ENCODE measurements at regions not wholly inside any gene's neighbourhood (a gene's known extent, or its start where the extent isn't known, plus 50 kb on each side); places are given as distances from the start of the nearest gene placed in this dataset.

DNA sequence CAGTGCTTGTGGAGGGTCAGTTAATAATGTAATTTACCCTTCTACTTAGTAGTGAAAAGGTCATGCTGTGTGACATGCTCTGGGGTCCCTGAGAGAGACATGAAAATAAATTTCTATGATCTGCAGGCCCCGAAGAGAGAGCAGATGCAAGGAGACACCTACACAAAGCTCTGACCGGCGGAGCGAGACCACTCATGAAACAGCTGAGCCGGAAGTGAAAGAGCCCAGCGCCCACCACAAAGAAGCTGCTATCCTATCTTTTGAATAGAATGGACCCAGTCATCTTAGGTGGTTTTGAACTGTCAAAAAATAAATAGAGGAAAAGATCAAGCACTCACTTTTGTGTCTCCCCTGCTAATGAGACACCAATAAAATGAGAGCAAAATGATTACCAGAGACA is 190.0 kb downstream of the MED10 start:
- TF ChIP-seq, protein P1, sequence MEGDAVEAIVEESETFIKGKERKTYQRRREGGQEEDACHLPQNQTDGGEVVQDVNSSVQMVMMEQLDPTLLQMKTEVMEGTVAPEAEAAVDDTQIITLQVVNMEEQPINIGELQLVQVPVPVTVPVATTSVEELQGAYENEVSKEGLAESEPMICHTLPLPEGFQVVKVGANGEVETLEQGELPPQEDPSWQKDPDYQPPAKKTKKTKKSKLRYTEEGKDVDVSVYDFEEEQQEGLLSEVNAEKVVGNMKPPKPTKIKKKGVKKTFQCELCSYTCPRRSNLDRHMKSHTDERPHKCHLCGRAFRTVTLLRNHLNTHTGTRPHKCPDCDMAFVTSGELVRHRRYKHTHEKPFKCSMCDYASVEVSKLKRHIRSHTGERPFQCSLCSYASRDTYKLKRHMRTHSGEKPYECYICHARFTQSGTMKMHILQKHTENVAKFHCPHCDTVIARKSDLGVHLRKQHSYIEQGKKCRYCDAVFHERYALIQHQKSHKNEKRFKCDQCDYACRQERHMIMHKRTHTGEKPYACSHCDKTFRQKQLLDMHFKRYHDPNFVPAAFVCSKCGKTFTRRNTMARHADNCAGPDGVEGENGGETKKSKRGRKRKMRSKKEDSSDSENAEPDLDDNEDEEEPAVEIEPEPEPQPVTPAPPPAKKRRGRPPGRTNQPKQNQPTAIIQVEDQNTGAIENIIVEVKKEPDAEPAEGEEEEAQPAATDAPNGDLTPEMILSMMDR (IDR thresholded peaks at IDR 0.05; ENCODE audit: insufficient read depth, low read length, poor library complexity, severe bottlenecking) = no peak
- DNase-seq (ENCODE audit: extremely low read depth, insufficient read length) = peak; percentile 71
- Histone ChIP-seq H3K27me3 (replicated peaks; ENCODE audit: control insufficient read depth, insufficient read depth, low read length) (no peaks in the 10 kb centered on the region; the same call in 1 of the 2 replicates), H3K36me3 (ENCODE audit: control insufficient read depth, insufficient read depth, low read length) (no peaks in the 10 kb centered on the region), H3K4me3 (replicated peaks; ENCODE audit: low read depth, low read length) (no peak overlapping the region)

GRCh38 chr5:6187501-6187900 is 190.8 kb downstream of the MED10 start:
- DNase-seq (ENCODE audit: extremely low read depth, insufficient read length) = no peak
- H3K27me3 ChIP-seq (replicated peaks; ENCODE audit: control insufficient read depth, insufficient read depth, low read length) = no peaks in the 10 kb centered on the region; the same call in 1 of the 2 replicates
- TF ChIP-seq, protein P1 (IDR thresholded peaks at IDR 0.05; ENCODE audit: insufficient read depth, low read length, poor library complexity, severe bottlenecking) = no peak
- no peak overlapping the region for H3K4me3 ChIP-seq (replicated peaks; ENCODE audit: low read depth, low read length)
- H3K36me3 ChIP-seq (ENCODE audit: control insufficient read depth, insufficient read depth, low read length) = no peaks in the 10 kb centered on the region

GRCh38 chr5:6185574-6185973 is 192.8 kb downstream of the MED10 start:
- Histone ChIP-seq H3K36me3 (ENCODE audit: control insufficient read depth, insufficient read depth, low read length) (no peaks in the 10 kb centered on the region), H3K27me3 (replicated peaks; ENCODE audit: control insufficient read depth, insufficient read depth, low read length) (no peaks in the 10 kb centered on the region; the same call in 1 of the 2 replicates), H3K4me3 (replicated peaks; ENCODE audit: low read depth, low read length) (no peak overlapping the region)
- no peak for DNase-seq (ENCODE audit: extremely low read depth, insufficient read length)
- TF ChIP-seq, protein P1 (IDR thresholded peaks at IDR 0.05; ENCODE audit: insufficient read depth, low read length, poor library complexity, severe bottlenecking) = no peak

- Histone ChIP-seq H3K27me3 (replicated peaks; ENCODE audit: control insufficient read depth, insufficient read depth, low read length) (no peaks in the 10 kb centered on the region; the same call in 1 of the 2 replicates), H3K4me3 (replicated peaks; ENCODE audit: low read depth, low read length) (no peak overlapping the region), H3K36me3 (ENCODE audit: control insufficient read depth, insufficient read depth, low read length) (no peaks in the 10 kb centered on the region)
- DNase-seq (ENCODE audit: extremely low read depth, insufficient read length) = no peak
- TF ChIP-seq, protein P1 (IDR thresholded peaks at IDR 0.05; ENCODE audit: insufficient read depth, low read length, poor library complexity, severe bottlenecking) = no peak
Observed at GRCh38 chr5:6184481-6184880, 193.9 kb downstream of the MED10 start.

- no peak for DNase-seq (ENCODE audit: extremely low read depth, insufficient read length)
- TF ChIP-seq, protein P1 (IDR thresholded peaks at IDR 0.05; ENCODE audit: insufficient read depth, low read length, poor library complexity, severe bottlenecking) = no peak
- H3K4me3 ChIP-seq (replicated peaks; ENCODE audit: low read depth, low read length) = no peak overlapping the region
- no peaks in the 10 kb centered on the region; the same call in 1 of the 2 replicates for H3K27me3 ChIP-seq (replicated peaks; ENCODE audit: control insufficient read depth, insufficient read depth, low read length)
- no peaks in the 10 kb centered on the region for H3K36me3 ChIP-seq (ENCODE audit: control insufficient read depth, insufficient read depth, low read length)
Observed at GRCh38 chr5:6183391-6184390, 194.7 kb downstream of the MED10 start.
